ENCODE measurements at regions not wholly inside any gene's neighbourhood (a gene's known extent, or its start where the extent isn't known, plus 50 kb on each side); places are given as distances from the start of the nearest gene placed in this dataset.

- intact Hi-C loops (cut with micrococcal nuclease), result no loop called here
- CTCF ChIA-PET, result no interaction called here
- Histone ChIP-seq H3K9me1 (replicated peaks; ENCODE audit: control insufficient read depth, extremely low read depth, insufficient read depth, low read length) (no peaks in the 10 kb centered on the region), H3K9me3 (replicated peaks; ENCODE audit: control insufficient read depth, insufficient read depth, low read length) (no peaks in the 10 kb centered on the region), H3K79me2 (ENCODE audit: control insufficient read depth, insufficient read depth, low read length) (no peaks in the 10 kb centered on the region), H3K27me3 (ENCODE audit: control insufficient read depth in 2 of 2, insufficient read depth in 2 of 2, low read length in 2 of 2) (no peaks in the 10 kb centered on the region), H2AFZ (ENCODE audit: low read depth, low read length) (no peak overlapping the region), H3K4me1 (ENCODE audit: control insufficient read depth, extremely low read depth, insufficient read depth, low read length) (no peaks in the 10 kb centered on the region), H3K27ac (ENCODE audit: insufficient read depth, low read depth, low read length) (no peak overlapping the region), H4K20me1 (replicated peaks; ENCODE audit: control insufficient read depth, extremely low read depth, insufficient read depth, low read length) (no peaks in the 10 kb centered on the region), H3K36me3 (ENCODE audit: control insufficient read depth in 2 of 2, extremely low read depth in 1 of 2, insufficient read depth in 2 of 2, low read length in 2 of 2) (no peaks in the 10 kb centered on the region), H3K4me2 (ENCODE audit: insufficient read depth, low read length) (no peak overlapping the region), H3K4me3 (replicated peaks in 1 of 3; ENCODE audit: insufficient read depth in 1 of 3, low read depth in 1 of 3, low read length in 3 of 3) (no peak overlapping the region), H3K9ac (replicated peaks; ENCODE audit: extremely low read depth, insufficient read depth, low read length) (no peak overlapping the region)
- POLR2A ChIA-PET, result no interaction called here
- no TSS peak for BruUV-seq (replicated peaks)
- dilution Hi-C loops (cut with MboI; ENCODE audit: extremely low pct_ligation_motif_present, low sequenced_read_pairs), result no loop called here
- FAIRE-seq, result no peak
- DNase-seq (ENCODE audit: low read depth, low spot score), result no peak
- TF ChIP-seq POLR2AphosphoS5 (IDR thresholded peaks at IDR 0.05; ENCODE audit: insufficient read depth, low read depth, low read length) (no peak), GATA2 (IDR thresholded peaks at IDR 0.05; ENCODE audit: insufficient read depth, insufficient read length, low read depth, low read length) (no peak), JUN (IDR thresholded peaks at IDR 0.05; ENCODE audit: borderline replicate concordance, insufficient read depth, insufficient read length, low read depth) (no peak), FOS (IDR thresholded peaks at IDR 0.05; ENCODE audit: borderline replicate concordance, insufficient read depth, low read length) (no peak), EZH2 (IDR thresholded peaks at IDR 0.05; ENCODE audit: borderline replicate concordance, low read depth, low read length, severe bottlenecking) (no peak), MYC (IDR thresholded peaks at IDR 0.05; ENCODE audit: low read depth, low read length) (no peak), POLR2A (IDR thresholded peaks at IDR 0.05; ENCODE audit: low read depth, low read length) (no peak)
- TF ChIP-seq, protein P1, sequence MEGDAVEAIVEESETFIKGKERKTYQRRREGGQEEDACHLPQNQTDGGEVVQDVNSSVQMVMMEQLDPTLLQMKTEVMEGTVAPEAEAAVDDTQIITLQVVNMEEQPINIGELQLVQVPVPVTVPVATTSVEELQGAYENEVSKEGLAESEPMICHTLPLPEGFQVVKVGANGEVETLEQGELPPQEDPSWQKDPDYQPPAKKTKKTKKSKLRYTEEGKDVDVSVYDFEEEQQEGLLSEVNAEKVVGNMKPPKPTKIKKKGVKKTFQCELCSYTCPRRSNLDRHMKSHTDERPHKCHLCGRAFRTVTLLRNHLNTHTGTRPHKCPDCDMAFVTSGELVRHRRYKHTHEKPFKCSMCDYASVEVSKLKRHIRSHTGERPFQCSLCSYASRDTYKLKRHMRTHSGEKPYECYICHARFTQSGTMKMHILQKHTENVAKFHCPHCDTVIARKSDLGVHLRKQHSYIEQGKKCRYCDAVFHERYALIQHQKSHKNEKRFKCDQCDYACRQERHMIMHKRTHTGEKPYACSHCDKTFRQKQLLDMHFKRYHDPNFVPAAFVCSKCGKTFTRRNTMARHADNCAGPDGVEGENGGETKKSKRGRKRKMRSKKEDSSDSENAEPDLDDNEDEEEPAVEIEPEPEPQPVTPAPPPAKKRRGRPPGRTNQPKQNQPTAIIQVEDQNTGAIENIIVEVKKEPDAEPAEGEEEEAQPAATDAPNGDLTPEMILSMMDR (IDR thresholded peaks at IDR 0.05; ENCODE audit: extremely low read depth in 1 of 2, insufficient read depth in 1 of 2, low read depth in 1 of 2, low read length in 2 of 2), result no peak
- TF ChIP-seq, protein P2, sequence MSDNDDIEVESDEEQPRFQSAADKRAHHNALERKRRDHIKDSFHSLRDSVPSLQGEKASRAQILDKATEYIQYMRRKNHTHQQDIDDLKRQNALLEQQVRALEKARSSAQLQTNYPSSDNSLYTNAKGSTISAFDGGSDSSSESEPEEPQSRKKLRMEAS (IDR thresholded peaks at IDR 0.05; ENCODE audit: insufficient read depth, insufficient read length), result no peak
Measured at GRCh38 chrY:8488955-8489354, 848.3 kb upstream of the TSPY4 start.

Data from endothelial cell of umbilical vein (primary cell).